Liver (tissue), 8 donors: ENCODE measurements at regions not wholly inside any gene's neighbourhood (a gene's known extent, or its start where the extent isn't known, plus 50 kb on each side); places are given as distances from the start of the nearest gene placed in this dataset.
A peak's percentile ranks its signal among the peaks of the same experiment; 100 is the strongest.

Experiments used
- DNase-seq: peaks from one replicate; pipeline ENCODE4 v3.0.0-alpha.2; 2017; ENCODE audit warnings: low spot score
- H3K27ac ChIP-seq, 2 donors: one replicate each; pipeline ENCODE4 v1.7.0; 2013; ENCODE audit warnings: inconsistent platforms in 2 of 2, low read length in 2 of 2, control low read depth in 1 of 2, low read depth in 1 of 2, mild to moderate bottlenecking in 1 of 2
- H3K27me3 ChIP-seq, 4 donors: one replicate each; pipeline versions ENCODE4 v1.6.1 to v1.7.0; 2013; ENCODE audit warnings: low read length in 3 of 4, inconsistent platforms in 1 of 4, mild to moderate bottlenecking in 1 of 4, moderate library complexity in 1 of 4; ENCODE audit not compliant: control insufficient read depth in 4 of 4, insufficient read depth in 4 of 4
- H3K36me3 ChIP-seq, 4 donors: one replicate each; pipeline versions ENCODE4 v1.6.1 to v1.7.0; 2013; ENCODE audit warnings: low read length in 3 of 4, mild to moderate bottlenecking in 3 of 4, low read depth in 1 of 4, moderate library complexity in 1 of 4; ENCODE audit not compliant: control insufficient read depth in 4 of 4, insufficient read depth in 3 of 4
- H3K4me1 ChIP-seq, 4 donors: one replicate each; pipeline versions ENCODE4 v1.6.1 to v1.7.0; 2013; ENCODE audit warnings: low read length in 3 of 4, mild to moderate bottlenecking in 3 of 4, moderate library complexity in 1 of 4; ENCODE audit not compliant: control insufficient read depth in 4 of 4, insufficient read depth in 4 of 4
- H3K4me3 ChIP-seq, 3 donors: one replicate each; pipeline versions ENCODE4 v1.6.1 to v1.7.0; 2013; ENCODE audit warnings: low read length in 3 of 3, control low read depth in 1 of 3, low read depth in 1 of 3, mild to moderate bottlenecking in 1 of 3
- H3K9ac ChIP-seq, 2 donors: one replicate each; pipeline ENCODE4 v1.7.0; 2013; ENCODE audit warnings: low read length in 2 of 2, mild to moderate bottlenecking in 2 of 2, moderate library complexity in 2 of 2, control low read depth in 1 of 2, low read depth in 1 of 2
- H3K9me3 ChIP-seq, 4 donors: one replicate each; pipeline versions ENCODE4 v1.6.1 to v1.7.0; 2013; ENCODE audit warnings: low read length in 3 of 4; ENCODE audit not compliant: control insufficient read depth in 4 of 4
- EGR1 ChIP-seq, 2 donors: IDR thresholded peaks; 2 replicates each; pipeline ENCODE4 v1.6.1; 2016 to 2018; ENCODE audit warnings: antibody characterized with exemption in 2 of 2, low read depth in 2 of 2
- FOXA1 ChIP-seq: IDR thresholded peaks from 2 replicates; pipeline ENCODE4 v1.6.1; 2016; ENCODE audit warnings: antibody characterized with exemption
- FOXA2 ChIP-seq: IDR thresholded peaks from 2 replicates; pipeline ENCODE4 v1.6.1; 2016; ENCODE audit warnings: antibody characterized with exemption
- HNF4A ChIP-seq, 2 donors: conservative IDR thresholded peaks; 2 replicates each; pipeline ENCODE4 v1.6.1; 2016; ENCODE audit warnings: antibody characterized with exemption in 2 of 2, mild to moderate bottlenecking in 2 of 2
- HNF4G ChIP-seq: IDR thresholded peaks from 2 replicates; pipeline ENCODE4 v1.6.1; 2016; ENCODE audit warnings: antibody characterized with exemption
- JUND ChIP-seq, 2 donors: IDR thresholded peaks; 2 replicates each; pipeline ENCODE4 v1.6.1; 2016; ENCODE audit warnings: antibody characterized with exemption in 2 of 2
- NR2F2 ChIP-seq: IDR thresholded peaks from 2 replicates; pipeline ENCODE4 v1.6.1; 2016; ENCODE audit warnings: antibody characterized with exemption
- RAD21 ChIP-seq, 2 donors: IDR thresholded peaks; 2 replicates each; pipeline ENCODE4 v1.6.1; 2016; ENCODE audit warnings: antibody characterized with exemption in 2 of 2, mild to moderate bottlenecking in 2 of 2
- RXRA ChIP-seq, 2 donors: IDR thresholded peaks; 2 replicates each; pipeline ENCODE4 v1.6.1; 2017 to 2018; ENCODE audit warnings: antibody characterized with exemption in 2 of 2, mild to moderate bottlenecking in 1 of 2
- SP1 ChIP-seq: IDR thresholded peaks from 2 replicates; pipeline ENCODE4 v1.6.1; 2018; ENCODE audit warnings: antibody characterized with exemption, mild to moderate bottlenecking
- TAF1 ChIP-seq: conservative IDR thresholded peaks from 2 replicates; pipeline ENCODE4 v1.6.1; 2016; ENCODE audit warnings: antibody characterized with exemption, mild to moderate bottlenecking
- YY1 ChIP-seq: IDR thresholded peaks from 2 replicates; pipeline ENCODE4 v1.6.1; 2016; ENCODE audit warnings: antibody characterized with exemption, mild to moderate bottlenecking
- WGBS: extraction: QIAGEN DNeasy Blood & Tissue Kit; methylation state at CpG from one replicate; pipeline ENCODE4 v1.1.7; 2013; 5-methylcytosine and 5-hydroxymethylcytosine counted together
- TF ChIP-seq, protein P1 (sequence below): IDR thresholded peaks from 2 replicates; pipeline ENCODE4 v1.6.1; 2016; ENCODE audit warnings: antibody characterized with exemption
- TF ChIP-seq, protein P2 (sequence below): IDR thresholded peaks from 2 replicates; pipeline ENCODE4 v1.6.1; 2016; ENCODE audit warnings: antibody characterized with exemption
- TF ChIP-seq, protein P3 (sequence below): IDR thresholded peaks from 2 replicates; pipeline ENCODE4 v1.6.1; 2016; ENCODE audit warnings: antibody characterized with exemption
- TF ChIP-seq, protein P4 (sequence below): IDR thresholded peaks from 2 replicates; pipeline ENCODE4 v1.6.1; 2016; ENCODE audit warnings: antibody characterized with exemption, mild to moderate bottlenecking
- TF ChIP-seq, protein P5 (sequence below): fragments of 150-350 bp; IDR thresholded peaks from 2 replicates; pipeline ENCODE4 v1.5.1; 2017; ENCODE audit warnings: improper control_type of control experiment, low read depth, low read length; ENCODE audit not compliant: missing input control
- donor health status: healthy.
- donor health status: healthy.
- donor health status: healthy.
- donor health status: healthy.
- donor health status: healthy.

DNA sequence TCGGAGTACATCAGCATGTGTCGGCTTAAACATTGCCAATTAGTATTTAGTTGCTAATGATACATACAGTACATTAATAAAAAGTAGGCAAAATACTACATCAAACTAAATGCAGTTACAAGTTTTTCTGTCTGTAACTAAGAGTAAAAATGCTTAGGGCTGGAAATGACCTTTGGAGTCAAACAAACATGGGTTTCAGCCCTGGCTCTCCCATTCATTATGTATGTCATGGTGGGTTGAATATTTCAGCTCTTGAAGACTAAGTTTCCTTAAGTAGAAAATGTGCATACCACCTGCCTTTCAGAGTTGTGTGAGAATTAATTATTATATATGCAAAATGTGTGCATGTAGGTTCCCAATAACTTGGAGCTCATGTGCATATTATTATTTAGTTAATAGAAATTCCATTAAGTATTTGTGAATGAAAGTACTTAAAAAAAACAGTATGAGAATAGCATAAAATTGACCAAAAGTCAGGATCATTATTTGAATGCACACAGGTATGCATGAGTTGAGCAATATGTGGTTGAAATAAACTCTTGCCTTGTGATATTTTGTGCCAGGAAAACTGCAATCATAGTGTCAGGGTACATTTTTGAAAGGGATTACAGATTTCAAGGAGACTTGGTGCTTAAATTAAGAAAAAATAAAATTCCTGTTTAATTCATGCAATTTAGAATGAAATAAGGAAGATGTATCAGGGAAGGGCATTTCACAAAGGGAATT is 2048.7 kb downstream of the PCDH7 start:
- Histone ChIP-seq H3K4me3 (no peak overlapping the region), H3K27me3 (no peaks in the 10 kb centered on the region), H3K4me1 (peaks cover 1 to 10% (median 7%) of the 10 kb centered on the region in 4 donors), H3K36me3 (no peaks in the 10 kb centered on the region), H3K27ac (no peak overlapping the region), H3K9me3 (no peaks in the 10 kb centered on the region), H3K9ac (no peak overlapping the region)
- DNase-seq: no peak
- TF ChIP-seq RXRA (IDR thresholded peaks at IDR 0.05) (peak in 1 of 2 donors; percentile 34), FOXA1 (no peak), JUND (IDR thresholded peaks at IDR 0.05) (peak in 1 of 2 donors; percentile 67), HNF4A (conservative IDR thresholded peaks at IDR 0.05) (peak; percentile 63 to 78), TAF1 (no peak), YY1 (peak; percentile 35), SP1 (peak; percentile 65), NR2F2 (no peak), HNF4G (peak; percentile 3), EGR1 (IDR thresholded peaks at IDR 0.05; ENCODE audit: low read depth in 2 of 2) (no peak), RAD21 (IDR thresholded peaks at IDR 0.05) (peak in 1 of 2 donors; percentile 39)
- TF ChIP-seq, protein P1, sequence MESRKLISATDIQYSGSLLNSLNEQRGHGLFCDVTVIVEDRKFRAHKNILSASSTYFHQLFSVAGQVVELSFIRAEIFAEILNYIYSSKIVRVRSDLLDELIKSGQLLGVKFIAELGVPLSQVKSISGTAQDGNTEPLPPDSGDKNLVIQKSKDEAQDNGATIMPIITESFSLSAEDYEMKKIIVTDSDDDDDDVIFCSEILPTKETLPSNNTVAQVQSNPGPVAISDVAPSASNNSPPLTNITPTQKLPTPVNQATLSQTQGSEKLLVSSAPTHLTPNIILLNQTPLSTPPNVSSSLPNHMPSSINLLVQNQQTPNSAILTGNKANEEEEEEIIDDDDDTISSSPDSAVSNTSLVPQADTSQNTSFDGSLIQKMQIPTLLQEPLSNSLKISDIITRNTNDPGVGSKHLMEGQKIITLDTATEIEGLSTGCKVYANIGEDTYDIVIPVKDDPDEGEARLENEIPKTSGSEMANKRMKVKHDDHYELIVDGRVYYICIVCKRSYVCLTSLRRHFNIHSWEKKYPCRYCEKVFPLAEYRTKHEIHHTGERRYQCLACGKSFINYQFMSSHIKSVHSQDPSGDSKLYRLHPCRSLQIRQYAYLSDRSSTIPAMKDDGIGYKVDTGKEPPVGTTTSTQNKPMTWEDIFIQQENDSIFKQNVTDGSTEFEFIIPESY: peak; percentile 21
- TF ChIP-seq, protein P2, sequence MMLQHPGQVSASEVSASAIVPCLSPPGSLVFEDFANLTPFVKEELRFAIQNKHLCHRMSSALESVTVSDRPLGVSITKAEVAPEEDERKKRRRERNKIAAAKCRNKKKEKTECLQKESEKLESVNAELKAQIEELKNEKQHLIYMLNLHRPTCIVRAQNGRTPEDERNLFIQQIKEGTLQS: no peak
- TF ChIP-seq, protein P3, sequence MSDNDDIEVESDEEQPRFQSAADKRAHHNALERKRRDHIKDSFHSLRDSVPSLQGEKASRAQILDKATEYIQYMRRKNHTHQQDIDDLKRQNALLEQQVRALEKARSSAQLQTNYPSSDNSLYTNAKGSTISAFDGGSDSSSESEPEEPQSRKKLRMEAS: no peak
- TF ChIP-seq, protein P4, sequence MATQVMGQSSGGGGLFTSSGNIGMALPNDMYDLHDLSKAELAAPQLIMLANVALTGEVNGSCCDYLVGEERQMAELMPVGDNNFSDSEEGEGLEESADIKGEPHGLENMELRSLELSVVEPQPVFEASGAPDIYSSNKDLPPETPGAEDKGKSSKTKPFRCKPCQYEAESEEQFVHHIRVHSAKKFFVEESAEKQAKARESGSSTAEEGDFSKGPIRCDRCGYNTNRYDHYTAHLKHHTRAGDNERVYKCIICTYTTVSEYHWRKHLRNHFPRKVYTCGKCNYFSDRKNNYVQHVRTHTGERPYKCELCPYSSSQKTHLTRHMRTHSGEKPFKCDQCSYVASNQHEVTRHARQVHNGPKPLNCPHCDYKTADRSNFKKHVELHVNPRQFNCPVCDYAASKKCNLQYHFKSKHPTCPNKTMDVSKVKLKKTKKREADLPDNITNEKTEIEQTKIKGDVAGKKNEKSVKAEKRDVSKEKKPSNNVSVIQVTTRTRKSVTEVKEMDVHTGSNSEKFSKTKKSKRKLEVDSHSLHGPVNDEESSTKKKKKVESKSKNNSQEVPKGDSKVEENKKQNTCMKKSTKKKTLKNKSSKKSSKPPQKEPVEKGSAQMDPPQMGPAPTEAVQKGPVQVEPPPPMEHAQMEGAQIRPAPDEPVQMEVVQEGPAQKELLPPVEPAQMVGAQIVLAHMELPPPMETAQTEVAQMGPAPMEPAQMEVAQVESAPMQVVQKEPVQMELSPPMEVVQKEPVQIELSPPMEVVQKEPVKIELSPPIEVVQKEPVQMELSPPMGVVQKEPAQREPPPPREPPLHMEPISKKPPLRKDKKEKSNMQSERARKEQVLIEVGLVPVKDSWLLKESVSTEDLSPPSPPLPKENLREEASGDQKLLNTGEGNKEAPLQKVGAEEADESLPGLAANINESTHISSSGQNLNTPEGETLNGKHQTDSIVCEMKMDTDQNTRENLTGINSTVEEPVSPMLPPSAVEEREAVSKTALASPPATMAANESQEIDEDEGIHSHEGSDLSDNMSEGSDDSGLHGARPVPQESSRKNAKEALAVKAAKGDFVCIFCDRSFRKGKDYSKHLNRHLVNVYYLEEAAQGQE: no peak
- WGBS: 89% methylated on average over 2 of the region's 2 CpGs

DNA sequence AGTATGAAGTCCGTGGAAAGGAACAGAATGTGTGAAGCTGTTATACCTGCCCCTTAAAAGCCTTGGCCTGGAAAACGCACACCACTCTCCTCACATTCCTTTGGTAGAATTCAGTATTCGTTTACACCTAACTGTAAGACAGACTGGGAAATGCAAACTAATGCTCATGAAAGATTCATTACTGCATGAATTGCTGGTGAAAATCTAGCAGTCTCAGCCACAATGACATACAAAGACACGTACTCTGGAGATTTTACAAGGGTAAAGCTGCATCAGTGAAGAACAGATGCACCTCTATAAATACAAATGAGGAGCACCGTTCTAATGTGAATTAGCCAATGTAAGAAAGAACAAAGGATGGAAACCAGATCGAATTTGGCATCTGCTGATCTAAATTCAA is 2051.3 kb downstream of the PCDH7 start:
- TF ChIP-seq FOXA1 (no peak), HNF4G (no peak), FOXA2 (no peak), NR2F2 (no peak)
- TF ChIP-seq, protein P3: no peak
- TF ChIP-seq, protein P5, sequence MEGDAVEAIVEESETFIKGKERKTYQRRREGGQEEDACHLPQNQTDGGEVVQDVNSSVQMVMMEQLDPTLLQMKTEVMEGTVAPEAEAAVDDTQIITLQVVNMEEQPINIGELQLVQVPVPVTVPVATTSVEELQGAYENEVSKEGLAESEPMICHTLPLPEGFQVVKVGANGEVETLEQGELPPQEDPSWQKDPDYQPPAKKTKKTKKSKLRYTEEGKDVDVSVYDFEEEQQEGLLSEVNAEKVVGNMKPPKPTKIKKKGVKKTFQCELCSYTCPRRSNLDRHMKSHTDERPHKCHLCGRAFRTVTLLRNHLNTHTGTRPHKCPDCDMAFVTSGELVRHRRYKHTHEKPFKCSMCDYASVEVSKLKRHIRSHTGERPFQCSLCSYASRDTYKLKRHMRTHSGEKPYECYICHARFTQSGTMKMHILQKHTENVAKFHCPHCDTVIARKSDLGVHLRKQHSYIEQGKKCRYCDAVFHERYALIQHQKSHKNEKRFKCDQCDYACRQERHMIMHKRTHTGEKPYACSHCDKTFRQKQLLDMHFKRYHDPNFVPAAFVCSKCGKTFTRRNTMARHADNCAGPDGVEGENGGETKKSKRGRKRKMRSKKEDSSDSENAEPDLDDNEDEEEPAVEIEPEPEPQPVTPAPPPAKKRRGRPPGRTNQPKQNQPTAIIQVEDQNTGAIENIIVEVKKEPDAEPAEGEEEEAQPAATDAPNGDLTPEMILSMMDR: no peak
- Histone ChIP-seq H3K9me3 (no peaks in the 10 kb centered on the region), H3K27me3 (no peaks in the 10 kb centered on the region), H3K27ac (no peak overlapping the region), H3K4me1 (peaks cover 1 to 19% (median 14%) of the 10 kb centered on the region in 4 donors), H3K36me3 (no peaks in the 10 kb centered on the region), H3K9ac (no peak overlapping the region), H3K4me3 (no peak overlapping the region)
- 76% methylated on average over 6 of the region's 6 CpGs for WGBS
- DNase-seq: no peak
